ENCODE measurements at regions not wholly inside any gene's neighbourhood (a gene's known extent, or its start where the extent isn't known, plus 50 kb on each side); places are given as distances from the start of the nearest gene placed in this dataset.

- DNase-seq: no peak
These were observed 452.9 kb downstream of the DTHD1 start for GRCh38 chr4:36734334-36734733.

- no peak for DNase-seq
These were observed 456.3 kb downstream of the DTHD1 start for GRCh38 chr4:36737691-36738090.

GRCh38 chr4:36740796-36741310, 459.4 kb downstream of the DTHD1 start:
- no peak for DNase-seq

GRCh38 chr4:36747277-36748129, 466.1 kb downstream of the DTHD1 start:
- DNase-seq: no peak

GRCh38 chr4:36753048-36753447, 471.6 kb downstream of the DTHD1 start:
- DNase-seq: no peak

GRCh38 chr4:36757580-36758311, 476.3 kb downstream of the DTHD1 start:
- no peak for DNase-seq

GRCh38 chr4:36758312-36759178, 477.1 kb downstream of the DTHD1 start:
- no peak for DNase-seq

- no peak for DNase-seq
These were observed 480.2 kb downstream of the DTHD1 start for GRCh38 chr4:36761607-36762006.

GRCh38 chr4:36763814-36764213, 480.7 kb upstream of the NWD2 start:
- no peak for DNase-seq

GRCh38 chr4:36767596-36767995, 476.9 kb upstream of the NWD2 start:
- no peak for DNase-seq

- no peak for DNase-seq
These were observed 473.0 kb upstream of the NWD2 start for GRCh38 chr4:36771411-36772153.

- DNase-seq: no peak
These were observed 472.4 kb upstream of the NWD2 start for GRCh38 chr4:36772154-36772516.

- DNase-seq: no peak
These were observed 471.1 kb upstream of the NWD2 start for GRCh38 chr4:36773467-36773866.

- DNase-seq: no peak
These were observed 469.0 kb upstream of the NWD2 start for GRCh38 chr4:36775544-36775943.

- DNase-seq: no peak
These were observed 464.9 kb upstream of the NWD2 start for GRCh38 chr4:36779601-36780000.

GRCh38 chr4:36785973-36786372, 458.6 kb upstream of the NWD2 start:
- no peak for DNase-seq

- DNase-seq: no peak
These were observed 458.0 kb upstream of the NWD2 start for GRCh38 chr4:36786519-36786918.

GRCh38 chr4:36794716-36795115, 449.8 kb upstream of the NWD2 start:
- no peak for DNase-seq

- DNase-seq: no peak
These were observed 432.4 kb upstream of the NWD2 start for GRCh38 chr4:36812149-36812548.

- DNase-seq: no peak
These were observed 429.0 kb upstream of the NWD2 start for GRCh38 chr4:36815536-36815935.

- no peak for DNase-seq
These were observed 421.2 kb upstream of the NWD2 start for GRCh38 chr4:36823199-36823967.

GRCh38 chr4:36824682-36825081, 419.9 kb upstream of the NWD2 start:
- DNase-seq: no peak

Measured in midbrain (tissue), 1 donor.